Fibroblast of skin of abdomen (primary cell): ENCODE measurements at regions not wholly inside any gene's neighbourhood (a gene's known extent, or its start where the extent isn't known, plus 50 kb on each side); places are given as distances from the start of the nearest gene placed in this dataset.

Source experiments
- DNase-seq: peaks from one replicate; pipeline ENCODE4 v3.0.0-alpha.2; 2013

GRCh38 chrY:12459965-12460364, 241.1 kb upstream of the USP9Y start:
- no peak for DNase-seq

DNA sequence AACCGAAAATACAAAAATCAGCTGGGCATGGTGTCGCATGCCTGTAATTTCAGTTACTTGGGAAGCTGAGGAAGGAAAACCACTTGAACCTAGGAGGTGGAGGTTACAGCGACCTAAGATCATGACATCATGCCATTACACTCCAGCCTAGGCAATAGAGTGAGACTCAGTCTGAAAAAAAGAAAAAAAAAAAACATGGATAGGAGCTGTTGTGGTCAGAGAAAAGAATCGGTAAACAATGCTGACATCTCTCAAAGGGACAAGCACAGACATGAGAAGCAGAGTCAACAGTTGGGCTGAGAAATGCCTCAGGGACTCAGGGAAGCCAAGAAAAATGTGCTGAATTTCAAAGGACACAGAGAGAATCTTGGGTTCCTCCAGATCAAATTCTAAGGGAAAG, 236.9 kb upstream of the USP9Y start:
- no peak for DNase-seq

- DNase-seq: no peak
Measured at GRCh38 chrY:12465706-12466105, 235.3 kb upstream of the USP9Y start.

DNA sequence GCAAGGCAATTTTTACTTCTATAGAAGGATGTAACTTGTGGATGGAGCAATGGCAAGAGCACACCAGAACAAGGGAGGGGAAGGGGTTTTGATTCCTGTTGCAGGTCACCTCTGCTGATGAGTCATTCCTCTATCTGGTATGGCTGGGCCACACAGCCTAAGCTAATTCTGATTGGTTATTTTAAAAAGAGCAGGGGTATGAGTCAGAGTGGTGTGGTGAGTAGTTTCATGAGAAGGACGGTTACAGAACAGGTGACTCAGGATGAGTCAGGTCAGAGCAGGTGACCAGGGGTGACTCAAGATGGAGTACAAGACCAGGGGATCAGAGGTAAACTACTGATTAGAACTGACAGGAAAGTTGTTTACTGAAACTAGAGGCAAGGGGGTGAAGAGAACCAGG, 231.9 kb upstream of the USP9Y start:
- no peak for DNase-seq

DNA sequence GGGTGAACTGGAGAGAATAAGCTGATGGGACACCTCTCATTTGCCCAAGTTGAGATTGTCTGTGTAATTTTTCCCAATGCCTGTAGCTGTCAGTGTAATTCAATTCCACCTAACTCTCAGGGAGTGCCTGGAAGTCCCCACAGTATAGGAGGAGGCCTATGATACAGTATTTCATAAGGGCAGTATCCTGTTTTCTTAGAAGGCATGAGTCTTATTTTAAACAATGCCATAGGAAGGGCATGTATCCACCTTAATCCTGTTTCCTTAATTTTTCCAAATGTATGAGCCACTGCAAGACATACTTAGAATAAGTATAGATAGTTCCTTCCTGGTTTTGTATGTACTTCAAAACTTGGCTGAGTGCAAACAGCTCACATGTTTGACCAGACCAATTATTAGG, 226.6 kb upstream of the USP9Y start:
- no peak for DNase-seq

GRCh38 chrY:12479382-12479781, 221.6 kb upstream of the USP9Y start:
- DNase-seq: peak; percentile 37

DNA sequence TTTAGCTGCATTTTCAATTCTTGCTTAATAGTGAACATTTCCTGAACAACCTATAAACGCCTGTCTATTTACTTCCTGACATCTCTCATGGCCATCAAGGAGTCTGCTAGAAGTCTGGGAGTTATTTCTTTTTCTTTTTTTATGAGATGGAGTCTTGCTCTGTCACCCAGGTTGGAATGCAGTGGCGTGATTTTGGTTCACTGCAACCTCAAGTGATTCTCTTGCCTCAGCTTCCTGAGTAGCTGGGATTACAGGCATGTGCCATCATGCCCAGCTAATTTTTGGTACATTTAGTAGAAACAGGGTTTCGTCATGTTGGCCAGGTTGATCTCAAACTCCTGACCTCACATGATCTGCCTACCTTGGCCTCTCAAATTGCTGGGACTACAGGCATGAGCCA, 217.6 kb upstream of the USP9Y start:
- peak; percentile 12 for DNase-seq

- peak; percentile 61 for DNase-seq
Measured at GRCh38 chrY:12490558-12491209, 210.3 kb upstream of the USP9Y start.

GRCh38 chrY:12492218-12492617, 208.8 kb upstream of the USP9Y start:
- DNase-seq: no peak

GRCh38 chrY:12496007-12496406, 205.0 kb upstream of the USP9Y start:
- no peak for DNase-seq

- no peak for DNase-seq
Measured at GRCh38 chrY:12500096-12500495, 200.9 kb upstream of the USP9Y start.

GRCh38 chrY:12504028-12504427, 197.0 kb upstream of the USP9Y start:
- peak; percentile 77 for DNase-seq

DNA sequence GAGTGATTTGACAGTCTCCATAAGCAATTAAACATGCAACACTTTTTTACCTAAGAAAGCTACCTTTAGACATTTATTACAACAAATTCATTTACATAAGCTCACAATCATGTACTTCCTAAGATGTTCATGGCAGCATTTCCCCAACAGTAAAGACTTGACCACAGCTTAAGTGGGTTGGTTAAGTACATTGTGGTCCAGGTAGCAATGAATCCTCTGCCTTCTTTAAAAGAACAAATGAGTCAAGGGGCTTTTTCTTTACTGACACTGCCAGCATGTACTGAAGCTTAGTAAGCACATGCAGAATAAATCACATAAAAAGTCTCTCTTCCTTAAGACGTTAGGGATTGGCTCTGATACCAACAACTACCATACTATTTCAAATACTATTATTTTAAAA, 183.7 kb upstream of the USP9Y start:
- no peak for DNase-seq

DNA sequence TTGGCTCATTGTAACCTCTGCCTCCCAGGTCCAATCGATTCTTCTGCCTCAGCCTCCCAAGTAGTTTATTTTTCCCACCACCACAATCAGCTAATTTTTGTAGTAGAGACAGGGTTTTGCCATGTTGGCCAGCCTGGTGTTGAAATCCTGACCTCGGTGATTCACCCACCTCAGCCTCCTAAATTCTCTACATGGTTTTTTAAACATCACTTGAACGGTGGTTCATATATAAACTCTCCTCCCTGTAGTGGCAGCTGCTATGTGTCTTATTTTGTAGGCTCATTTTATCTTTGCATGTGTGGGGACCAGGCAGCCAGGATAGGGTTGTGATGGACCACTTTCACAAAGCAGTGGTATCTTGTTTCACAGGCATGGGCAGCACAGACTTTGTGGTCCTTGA, 175.8 kb upstream of the USP9Y start:
- no peak for DNase-seq

- DNase-seq: no peak
Measured at GRCh38 chrY:12526362-12527063, 174.5 kb upstream of the USP9Y start.

DNA sequence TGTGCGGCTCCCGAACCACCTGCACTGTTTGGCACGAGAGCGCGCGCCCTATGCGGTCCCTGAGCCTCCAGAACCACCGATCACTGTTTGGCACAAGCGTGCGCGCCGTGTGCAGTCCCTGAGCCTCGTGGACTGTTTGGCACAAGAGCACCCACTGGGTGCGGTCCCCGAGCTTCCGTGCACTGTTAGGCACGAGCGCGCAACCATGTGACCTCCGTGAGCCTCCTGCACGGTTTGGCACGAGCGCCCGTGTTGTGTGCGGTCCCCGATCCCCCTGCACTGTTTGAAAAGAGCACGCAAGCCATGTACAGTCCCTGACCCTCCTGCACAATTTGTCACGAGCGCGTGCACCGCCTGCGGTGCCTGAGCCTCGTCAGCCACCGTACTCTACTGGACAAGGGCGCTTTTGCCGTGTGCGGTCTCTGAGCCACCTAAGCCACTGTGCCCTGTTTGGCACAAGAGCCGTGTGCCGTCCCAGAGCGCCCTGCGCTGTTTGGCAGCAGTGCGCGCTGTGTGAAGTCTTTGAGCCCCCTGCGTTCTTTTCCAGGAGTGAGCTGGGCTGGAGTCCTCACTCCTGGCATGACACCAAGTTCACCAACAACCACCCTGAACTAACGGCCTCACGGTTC, 163.7 kb upstream of the USP9Y start:
- DNase-seq: peak; percentile 24

DNA sequence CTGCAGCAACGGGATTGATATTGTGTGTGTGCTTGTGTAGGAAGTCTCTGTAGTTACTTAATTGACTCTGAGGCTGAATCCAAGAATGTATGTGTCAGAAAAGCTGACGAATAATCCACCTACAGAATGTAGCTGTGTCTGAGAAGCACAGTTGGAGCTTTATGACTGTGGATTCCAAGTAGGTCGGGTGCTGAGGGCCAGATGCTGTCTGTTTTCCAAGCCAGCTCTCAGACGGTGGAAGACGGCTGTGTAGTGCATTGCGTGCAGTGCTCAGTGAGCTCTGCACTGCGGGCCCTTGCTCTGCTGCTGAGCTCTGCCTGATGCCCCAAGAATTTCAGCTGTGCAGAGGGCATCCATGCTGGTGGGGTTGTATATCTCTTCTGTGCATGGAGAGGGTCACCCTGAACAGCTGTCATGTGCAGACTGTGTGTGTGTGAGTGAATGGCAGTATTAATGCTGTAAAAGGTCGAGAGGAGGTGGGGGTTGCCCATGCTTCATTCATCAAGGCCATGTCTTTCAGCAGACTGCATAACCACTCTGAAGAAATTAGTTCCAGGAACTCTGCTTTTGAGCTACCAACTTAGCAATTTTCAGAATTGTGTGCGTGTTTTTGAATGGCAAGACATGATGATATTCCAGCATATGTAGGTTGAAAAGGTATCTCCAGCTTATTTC, 154.1 kb upstream of the USP9Y start:
- peak; percentile 68 for DNase-seq

DNA sequence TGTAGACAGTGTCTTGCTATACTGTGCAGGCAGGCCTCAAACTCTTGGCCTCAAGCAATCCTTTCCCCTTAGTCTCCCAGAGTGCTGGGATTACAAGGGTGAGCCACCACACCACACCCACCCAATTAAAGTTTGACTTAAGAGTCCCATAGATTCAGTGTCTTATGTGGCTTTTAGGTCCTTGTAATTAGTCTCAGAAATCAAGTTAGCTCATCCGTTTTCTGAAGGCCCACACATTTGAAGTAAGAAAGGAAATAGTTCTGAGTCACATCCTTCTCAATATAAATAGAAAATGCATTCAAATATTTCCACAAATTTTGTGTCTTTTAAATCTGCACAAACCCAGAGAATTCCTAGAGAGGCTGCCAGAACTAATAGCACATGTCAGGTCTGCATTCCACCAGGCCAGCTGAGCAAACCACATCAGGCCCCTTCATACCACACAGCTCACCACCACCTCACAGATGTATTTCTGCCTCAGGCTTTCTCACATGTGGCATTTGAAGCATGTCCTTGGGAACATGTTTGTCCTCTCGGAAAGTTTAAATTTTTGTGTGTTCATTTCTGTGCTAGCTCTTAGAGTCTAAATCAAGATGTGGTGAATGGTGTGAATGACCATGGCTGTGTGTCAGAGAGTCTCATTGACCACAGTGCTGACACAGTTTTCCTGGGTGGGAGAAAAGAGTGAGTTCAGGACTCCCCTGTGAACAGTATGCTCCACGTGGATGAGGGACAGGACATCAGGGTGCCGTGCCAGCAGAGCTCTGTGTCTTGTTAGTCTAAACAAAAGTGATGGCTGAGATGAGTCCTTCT, 148.4 kb upstream of the USP9Y start:
- peak; percentile 93 for DNase-seq

DNA sequence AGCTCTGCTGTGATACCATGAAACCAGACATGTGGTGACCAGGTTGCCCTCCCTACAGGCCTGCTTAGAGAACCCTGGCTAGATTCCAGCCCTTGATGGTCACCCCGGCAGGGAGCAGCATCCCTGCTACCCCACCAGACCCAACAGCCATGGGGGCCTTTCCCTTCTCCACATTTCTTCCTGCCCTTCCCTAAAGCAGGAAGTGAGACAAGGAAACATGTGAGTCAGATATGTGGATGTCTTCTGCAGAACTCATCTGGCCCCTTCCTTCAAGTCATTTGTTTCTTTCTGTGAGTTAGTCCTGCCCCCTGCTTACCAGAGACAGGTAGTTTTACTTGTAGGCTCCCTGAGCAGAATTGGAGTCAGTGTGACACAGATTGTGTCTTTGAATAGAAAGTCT, 147.1 kb upstream of the USP9Y start:
- DNase-seq: peak; percentile 44

GRCh38 chrY:12555005-12555404, 146.0 kb upstream of the USP9Y start:
- peak; percentile 89 for DNase-seq

GRCh38 chrY:12559007-12559406, 142.0 kb upstream of the USP9Y start:
- no peak for DNase-seq

GRCh38 chrY:12576278-12576677, 124.8 kb upstream of the USP9Y start:
- no peak for DNase-seq
